H1 (cell line): ENCODE measurements at regions not wholly inside any gene's neighbourhood (a gene's known extent, or its start where the extent isn't known, plus 50 kb on each side); places are given as distances from the start of the nearest gene placed in this dataset.

Experiments
- CTCF ChIA-PET: fragments of 300-600 bp; sonication (Branson Sonifier 250); formaldehyde crosslinking; loops from one replicate; lab custom pipeline; 2021; ENCODE audit not compliant: partially characterized antibody; lab: Charles Lee
- POLR2A ChIA-PET: fragments of 300-600 bp; sonication (Branson Sonifier 250); formaldehyde crosslinking; loops from one replicate; lab custom pipeline; 2021; ENCODE audit warnings: inconsistent platforms; ENCODE audit not compliant: partially characterized antibody; lab: Charles Lee
- DNase-seq, 2 experiments: peaks; one replicate each; pipeline versions ENCODE4 v3.0.0 to v3.0.0-alpha.2; 2010 to 2022; ENCODE audit warnings: low spot score in 2 of 2, low read depth in 1 of 2, mixed read lengths in 1 of 2
- FAIRE-seq: peaks from 2 replicates; lab custom pipeline; 2011; peaks lifted over from hg19 to GRCh38; lab: Jason Lieb, UNC
- H2AFZ ChIP-seq: 2 replicates; pipeline ENCODE4 v1.8.1; 2012; ENCODE audit warnings: low read length, inconsistent platforms
- H2AK5ac ChIP-seq: 2 replicates; pipeline ENCODE4 v1.6.1; 2013; ENCODE audit warnings: low read depth, low read length
- H2BK120ac ChIP-seq: replicated peaks from 2 replicates; pipeline ENCODE3; 2013; ENCODE audit warnings: low read depth, low read length, inconsistent platforms
- H2BK12ac ChIP-seq: 2 replicates; pipeline ENCODE4 v1.6.1; 2013; ENCODE audit warnings: low read depth, low read length
- H2BK15ac ChIP-seq: 2 replicates; pipeline ENCODE4 v1.6.1; 2013; ENCODE audit warnings: low read length
- H2BK20ac ChIP-seq: 2 replicates; pipeline ENCODE4 v1.6.1; 2013; ENCODE audit warnings: low read length
- H2BK5ac ChIP-seq: 2 replicates; pipeline ENCODE4 v1.6.1; 2013; ENCODE audit warnings: low read depth, low read length
- H3K14ac ChIP-seq: 2 replicates; pipeline ENCODE4 v1.6.1; 2013; ENCODE audit warnings: inconsistent platforms; ENCODE audit not compliant: insufficient read length
- H3K18ac ChIP-seq: 2 replicates; pipeline ENCODE4 v1.6.1; 2013; ENCODE audit warnings: low read length; ENCODE audit errors: extremely low read depth
- H3K23ac ChIP-seq: 2 replicates; pipeline ENCODE4 v1.6.1; 2013; ENCODE audit warnings: inconsistent platforms; ENCODE audit not compliant: insufficient read length
- H3K23me2 ChIP-seq: 2 replicates; pipeline ENCODE4 v1.6.1; 2013; ENCODE audit warnings: low read depth, low read length
- H3K27ac ChIP-seq: 2 replicates; pipeline ENCODE4 v1.6.1; 2011; ENCODE audit warnings: low read depth, low read length, inconsistent platforms
- H3K27me3 ChIP-seq, 4 experiments: replicated peaks in 1 of 4; 1 replicate in 1 of 4; 2 replicates in 3 of 4; pipeline versions ENCODE4 v1.6.1 to v1.8.1; 2011 to 2013; ENCODE audit warnings: low read length in 3 of 4, mild to moderate bottlenecking in 3 of 4, inconsistent platforms in 2 of 4, mixed read lengths in 2 of 4, moderate library complexity in 1 of 4; ENCODE audit not compliant: control insufficient read depth in 3 of 4, insufficient read depth in 3 of 4; ENCODE audit errors: extremely low read depth in 1 of 4
- H3K36me3 ChIP-seq, 4 experiments: 2 replicates each; pipeline versions ENCODE4 v1.6.1 to v1.8.1; 2011 to 2013; ENCODE audit warnings: mild to moderate bottlenecking in 4 of 4, low read length in 3 of 4, moderate library complexity in 2 of 4, control low read depth in 1 of 4, inconsistent platforms in 1 of 4; ENCODE audit not compliant: insufficient read depth in 4 of 4, control insufficient read depth in 2 of 4
- H3K4ac ChIP-seq: replicated peaks from 2 replicates; pipeline ENCODE3; 2013; ENCODE audit warnings: low read length, low read depth, mixed read lengths, inconsistent platforms; ENCODE audit not compliant: insufficient read length
- H3K4me1 ChIP-seq, 4 experiments: replicated peaks in 1 of 4; 1 replicate in 1 of 4; 2 replicates in 3 of 4; pipeline versions ENCODE4 v1.6.1 to v1.8.1; 2011 to 2013; ENCODE audit warnings: low read length in 3 of 4, inconsistent platforms in 2 of 4, mixed read lengths in 1 of 4; ENCODE audit not compliant: insufficient read depth in 4 of 4, control insufficient read depth in 3 of 4
- H3K4me2 ChIP-seq, 2 experiments: 2 replicates each; pipeline versions ENCODE4 v1.6.1 to v1.8.1; 2011 to 2013; ENCODE audit warnings: low read depth in 2 of 2, low read length in 2 of 2, control low read depth in 1 of 2, inconsistent platforms in 1 of 2, mild to moderate bottlenecking in 1 of 2; ENCODE audit not compliant: insufficient read depth in 1 of 2
- H3K4me3 ChIP-seq, 4 experiments: fragments of 200-600, 300-600 bp in 1 of 4; sonication (generic), shearing (Covaris generic), sonication (Bioruptor Twin) in 1 of 4; 2 replicates each; pipeline versions ENCODE4 v1.5.1 to v1.8.1; 2011 to 2016; ENCODE audit warnings: low read length in 4 of 4, low read depth in 3 of 4, control low read depth in 2 of 4, inconsistent platforms in 2 of 4, mild to moderate bottlenecking in 2 of 4, mixed read lengths in 1 of 4, moderate library complexity in 1 of 4; ENCODE audit not compliant: insufficient read depth in 2 of 4; ENCODE audit errors: extremely low read depth in 1 of 4
- H3K56ac ChIP-seq: replicated peaks from 2 replicates; pipeline ENCODE3; 2013; ENCODE audit warnings: low read depth, mild to moderate bottlenecking, mixed read lengths, low read length, inconsistent platforms; ENCODE audit not compliant: insufficient read length
- H3K79me1 ChIP-seq: 2 replicates; pipeline ENCODE4 v1.6.1; 2013; ENCODE audit warnings: low read depth, low read length, control low read depth
- H3K79me2 ChIP-seq, 2 experiments: 2 replicates each; pipeline versions ENCODE4 v1.6.1 to v1.8.1; 2012 to 2013; ENCODE audit warnings: low read length in 2 of 2, mild to moderate bottlenecking in 2 of 2, inconsistent platforms in 1 of 2; ENCODE audit not compliant: insufficient read depth in 2 of 2, control insufficient read depth in 1 of 2
- H3K9ac ChIP-seq, 4 experiments: replicated peaks in 1 of 4; 1 replicate in 1 of 4; 2 replicates in 3 of 4; pipeline versions ENCODE4 v1.6.1 to v1.8.1; 2011 to 2013; ENCODE audit warnings: low read depth in 3 of 4, low read length in 3 of 4, control low read depth in 2 of 4, mild to moderate bottlenecking in 2 of 4, moderate library complexity in 2 of 4, inconsistent platforms in 1 of 4; ENCODE audit errors: extremely low read depth in 1 of 4
- H3K9me3 ChIP-seq, 2 experiments: 2 replicates each; pipeline versions ENCODE4 v1.6.1 to v1.8.1; 2012 to 2013; ENCODE audit warnings: mild to moderate bottlenecking in 2 of 2, moderate library complexity in 2 of 2, control low read depth in 1 of 2, inconsistent platforms in 1 of 2, low read depth in 1 of 2, low read length in 1 of 2, mixed read lengths in 1 of 2; ENCODE audit not compliant: insufficient read depth in 2 of 2
- H4K20me1 ChIP-seq, 2 experiments: replicated peaks in 1 of 2; 2 replicates each; pipeline versions ENCODE3 to v1.8.1; 2011 to 2013; ENCODE audit warnings: inconsistent platforms in 2 of 2, low read length in 2 of 2, mild to moderate bottlenecking in 1 of 2; ENCODE audit not compliant: insufficient read depth in 2 of 2, control insufficient read depth in 1 of 2
- H4K5ac ChIP-seq: 2 replicates; pipeline ENCODE4 v1.6.1; 2013; ENCODE audit warnings: low read length, low read depth, mixed read lengths, inconsistent platforms; ENCODE audit not compliant: insufficient read length
- H4K8ac ChIP-seq: 2 replicates; pipeline ENCODE4 v1.8.0; 2013; ENCODE audit warnings: mild to moderate bottlenecking, moderate library complexity, low read length, inconsistent platforms; ENCODE audit not compliant: insufficient read depth; ENCODE audit errors: extremely low read depth
- H4K91ac ChIP-seq: replicated peaks from 2 replicates; pipeline ENCODE3; 2013; ENCODE audit warnings: low read length, mixed read lengths, inconsistent platforms; ENCODE audit not compliant: insufficient read length
- BACH1 ChIP-seq: IDR thresholded peaks from 2 replicates; pipeline ENCODE4 v1.6.1; 2012; ENCODE audit warnings: low read length, improper control_type of control experiment
- BRCA1 ChIP-seq: IDR thresholded peaks from 2 replicates; pipeline ENCODE4 v1.6.1; 2012; ENCODE audit warnings: low read depth, low read length, improper control_type of control experiment
- CBX8 ChIP-seq: fragments of 300-800, 300-1000 bp; sonication (generic); IDR thresholded peaks from 2 replicates; pipeline ENCODE4 v1.7.1; 2016; ENCODE audit warnings: low read depth, low read length, borderline replicate concordance
- EZH2 ChIP-seq: fragments of 200-600 bp; sonication (generic); IDR thresholded peaks from 2 replicates; pipeline ENCODE4 v1.7.1; 2012; ENCODE audit warnings: low read depth, mild to moderate bottlenecking, moderate library complexity, low read length, inconsistent platforms; ENCODE audit not compliant: severe bottlenecking
- KDM5A ChIP-seq: fragments of 200-600 bp; IDR thresholded peaks from 2 replicates; pipeline ENCODE4 v1.7.1; 2012; ENCODE audit warnings: mild to moderate bottlenecking, low read length, inconsistent platforms, mixed read lengths
- MAX ChIP-seq: IDR thresholded peaks from 2 replicates; pipeline ENCODE4 v1.6.1; 2012; ENCODE audit warnings: inconsistent platforms
- SP4 ChIP-seq: IDR thresholded peaks from 2 replicates; pipeline ENCODE4 v1.6.1; 2012; ENCODE audit warnings: low read length, inconsistent platforms
- SUZ12 ChIP-seq: fragments of 200-600 bp; sonication (generic); IDR thresholded peaks from 2 replicates; pipeline ENCODE4 v1.6.1; 2012; ENCODE audit warnings: mild to moderate bottlenecking, inconsistent platforms, low read length, moderate library complexity, mixed read lengths
- ZNF274 ChIP-seq: IDR thresholded peaks from 2 replicates; pipeline ENCODE4 v1.7.0; 2012; ENCODE audit warnings: low read length, borderline replicate concordance; ENCODE audit errors: extremely low read depth
- WGBS, 2 experiments: shearing (Covaris generic) in 1 of 2; methylation state at CpG; one replicate each; pipeline versions ENCODE4 v1.1.6 to v1.1.7; 2013 to 2015; ENCODE audit warnings: low lambda C conversion rate in 2 of 2, mixed read lengths in 2 of 2, inconsistent platforms in 1 of 2, low coverage in 1 of 2, missing lambda C conversion rate in 1 of 2; ENCODE audit not compliant: insufficient replicate concordance in 2 of 2, insufficient coverage in 1 of 2, insufficient read length in 1 of 2; ENCODE audit errors: extremely low coverage in 1 of 2, missing lambda C conversion rate in 1 of 2; 5-methylcytosine and 5-hydroxymethylcytosine counted together

GRCh38 chr10:91033324-91033950, 112.5 kb upstream of the ANKRD1 start:
- no peak overlapping the region for H3K4me2 ChIP-seq
- no peaks in the 10 kb centered on the region for H3K79me2 ChIP-seq
- no peak overlapping the region for H3K4ac ChIP-seq
- H4K91ac ChIP-seq: no peak overlapping the region
- TF ChIP-seq BRCA1: no peak
- no peak for TF ChIP-seq CBX8
- no peak for TF ChIP-seq SUZ12
- TF ChIP-seq MAX: no peak
- no peak for TF ChIP-seq ZNF274
- no peak for TF ChIP-seq EZH2
- no peak for TF ChIP-seq KDM5A
- TF ChIP-seq BACH1: no peak
- no peak for TF ChIP-seq SP4
- TF ChIP-seq, all 59 proteins: peak for 0
- Histone ChIP-seq H3K14ac (no peak overlapping the region), H2BK15ac (no peak overlapping the region), H2AK5ac (no peak overlapping the region), H4K8ac (no peak overlapping the region), H3K4me3 (no peak overlapping the region), H3K27me3 (no peaks in the 10 kb centered on the region), H3K4me1 (peaks cover 0 to 9% (median 4%) of the 10 kb centered on the region in 4 experiments; a peak in 4 of 7 replicates), H3K18ac (no peak overlapping the region), H3K9me3 (no peaks in the 10 kb centered on the region), H3K9ac (no peak overlapping the region), H3K36me3 (no peaks in the 10 kb centered on the region), H2BK5ac (no peak overlapping the region), H4K20me1 (no peaks in the 10 kb centered on the region), H3K23me2 (no peaks in the 10 kb centered on the region), H2BK120ac (no peak overlapping the region), H2BK12ac (no peak overlapping the region), H2AFZ (no peak overlapping the region), H2BK20ac (no peak overlapping the region), H4K5ac (no peak overlapping the region), H3K23ac (no peak overlapping the region), H3K27ac (no peak overlapping the region), H3K79me1 (no peaks in the 10 kb centered on the region), H3K56ac (no peak overlapping the region)
- 88% methylated on average over 6 of the region's 6 CpGs; no CpG with 5 or more reads in 1 of the 2 experiments for WGBS, 2 experiments
- ChIA-PET POLR2A (no interaction called here), CTCF (interaction anchor here (0.6 to 2.8 kb wide), 4 partner anchors 10 to 602 kb away, joined by 3 to 12 read pairs (median 3); no protein-coding TSS in a partner anchor)
- DNase-seq: no peak
- no peak for FAIRE-seq
